ENCODE measurements at regions not wholly inside any gene's neighbourhood (a gene's known extent, or its start where the extent isn't known, plus 50 kb on each side); places are given as distances from the start of the nearest gene placed in this dataset.

DNA sequence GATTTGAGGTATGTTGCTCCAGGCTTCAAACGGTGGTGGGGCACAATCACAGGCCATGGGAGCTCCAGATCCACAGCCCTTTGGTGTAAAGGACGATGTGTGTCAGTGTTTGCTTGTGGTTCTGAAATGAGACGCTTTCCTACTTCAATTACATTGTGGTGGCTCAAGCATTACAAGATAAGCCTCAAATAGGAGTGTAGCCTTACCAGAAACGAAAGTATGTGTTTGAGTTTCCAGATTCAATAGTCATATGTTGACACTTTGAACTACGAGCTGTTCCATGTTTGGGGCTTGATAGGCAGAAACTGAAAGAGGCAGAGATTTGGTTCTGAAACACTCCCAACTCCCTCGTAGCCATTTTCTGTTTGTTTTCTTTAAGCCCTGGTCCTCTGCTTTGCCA, 187.1 kb downstream of the MYLK4 start:
- TF ChIP-seq, protein P1, sequence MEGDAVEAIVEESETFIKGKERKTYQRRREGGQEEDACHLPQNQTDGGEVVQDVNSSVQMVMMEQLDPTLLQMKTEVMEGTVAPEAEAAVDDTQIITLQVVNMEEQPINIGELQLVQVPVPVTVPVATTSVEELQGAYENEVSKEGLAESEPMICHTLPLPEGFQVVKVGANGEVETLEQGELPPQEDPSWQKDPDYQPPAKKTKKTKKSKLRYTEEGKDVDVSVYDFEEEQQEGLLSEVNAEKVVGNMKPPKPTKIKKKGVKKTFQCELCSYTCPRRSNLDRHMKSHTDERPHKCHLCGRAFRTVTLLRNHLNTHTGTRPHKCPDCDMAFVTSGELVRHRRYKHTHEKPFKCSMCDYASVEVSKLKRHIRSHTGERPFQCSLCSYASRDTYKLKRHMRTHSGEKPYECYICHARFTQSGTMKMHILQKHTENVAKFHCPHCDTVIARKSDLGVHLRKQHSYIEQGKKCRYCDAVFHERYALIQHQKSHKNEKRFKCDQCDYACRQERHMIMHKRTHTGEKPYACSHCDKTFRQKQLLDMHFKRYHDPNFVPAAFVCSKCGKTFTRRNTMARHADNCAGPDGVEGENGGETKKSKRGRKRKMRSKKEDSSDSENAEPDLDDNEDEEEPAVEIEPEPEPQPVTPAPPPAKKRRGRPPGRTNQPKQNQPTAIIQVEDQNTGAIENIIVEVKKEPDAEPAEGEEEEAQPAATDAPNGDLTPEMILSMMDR (IDR thresholded peaks at IDR 0.05): no peak
- no peak for TF ChIP-seq POLR2A (IDR thresholded peaks at IDR 0.05)
